ENCODE measurements at regions not wholly inside any gene's neighbourhood (a gene's known extent, or its start where the extent isn't known, plus 50 kb on each side); places are given as distances from the start of the nearest gene placed in this dataset.

GRCh38 chr3:147493065-147493464 is 83.9 kb downstream of the ZIC1 start:
- TF ChIP-seq CTCF (IDR thresholded peaks at IDR 0.05) (no peak), ELK1 (IDR thresholded peaks at IDR 0.05; ENCODE audit: low read depth, low read length) (no peak), ZNF302 (CRISPR knock-in tag; IDR thresholded peaks at IDR 0.05) (no peak), KDM1A (IDR thresholded peaks at IDR 0.05; ENCODE audit: low read depth) (no peak), JUN (IDR thresholded peaks at IDR 0.05) (no peak), MAFK (IDR thresholded peaks at IDR 0.05; ENCODE audit: partially characterized antibody) (no peak)
